ENCODE measurements at regions not wholly inside any gene's neighbourhood (a gene's known extent, or its start where the extent isn't known, plus 50 kb on each side); places are given as distances from the start of the nearest gene placed in this dataset.
"Not testable (repeated sequence)": the region's sequence is repeated elsewhere in the genome, so short reads cannot be mapped to it uniquely, and the experiment has no call there.

- no peak for DNase-seq (ENCODE audit: low read depth)
Measured at GRCh38 chr7:87007038-87007437, 52.4 kb downstream of the ELAPOR2 start.

GRCh38 chr7:87004956-87005355 is 54.5 kb downstream of the ELAPOR2 start:
- no peak for DNase-seq (ENCODE audit: low read depth)

GRCh38 chr7:87003872-87004798 is 55.3 kb downstream of the ELAPOR2 start:
- DNase-seq (ENCODE audit: low read depth) = no peak

- DNase-seq (ENCODE audit: low read depth) = no peak
Measured at GRCh38 chr7:87001214-87001613, 58.2 kb downstream of the ELAPOR2 start.

- DNase-seq (ENCODE audit: low read depth) = no peak
Measured at GRCh38 chr7:87000344-87000743, 59.1 kb downstream of the ELAPOR2 start.

GRCh38 chr7:86999750-87000149 is 59.7 kb downstream of the ELAPOR2 start:
- DNase-seq (ENCODE audit: low read depth) = no peak

GRCh38 chr7:86995814-86996213 is 63.6 kb downstream of the ELAPOR2 start:
- DNase-seq (ENCODE audit: low read depth) = no peak

- no peak for DNase-seq (ENCODE audit: low read depth)
Measured at GRCh38 chr7:86995052-86995725, 64.3 kb downstream of the ELAPOR2 start.

- no peak for DNase-seq (ENCODE audit: low read depth)
Measured at GRCh38 chr7:86991771-86992191, 67.7 kb downstream of the ELAPOR2 start.

GRCh38 chr7:86991093-86991769 is 68.2 kb downstream of the ELAPOR2 start:
- DNase-seq (ENCODE audit: low read depth) = no peak

GRCh38 chr7:86989407-86989806 is 70.0 kb downstream of the ELAPOR2 start:
- no peak for DNase-seq (ENCODE audit: low read depth)

GRCh38 chr7:86987834-86988233 is 71.6 kb downstream of the ELAPOR2 start:
- DNase-seq (ENCODE audit: low read depth) = not testable (repeated sequence)

- DNase-seq (ENCODE audit: low read depth) = not testable (repeated sequence)
Measured at GRCh38 chr7:86987358-86987757, 72.1 kb downstream of the ELAPOR2 start.

GRCh38 chr7:86985342-86985741 is 74.1 kb downstream of the ELAPOR2 start:
- not testable (repeated sequence) for DNase-seq (ENCODE audit: low read depth)

GRCh38 chr7:86983654-86984053 is 75.8 kb downstream of the ELAPOR2 start:
- DNase-seq (ENCODE audit: low read depth) = not testable (repeated sequence)

- not testable (repeated sequence) for DNase-seq (ENCODE audit: low read depth)
Measured at GRCh38 chr7:86981937-86982336, 77.5 kb downstream of the ELAPOR2 start.

- DNase-seq (ENCODE audit: low read depth) = no peak
Measured at GRCh38 chr7:86981127-86981526, 78.3 kb downstream of the ELAPOR2 start.

- no peak for DNase-seq (ENCODE audit: low read depth)
Measured at GRCh38 chr7:86980223-86980622, 79.2 kb downstream of the ELAPOR2 start.

- no peak for DNase-seq (ENCODE audit: low read depth)
Measured at GRCh38 chr7:86978808-86979506, 80.5 kb downstream of the ELAPOR2 start.

GRCh38 chr7:86976958-86977357 is 82.5 kb downstream of the ELAPOR2 start:
- DNase-seq (ENCODE audit: low read depth) = no peak

- no peak for DNase-seq (ENCODE audit: low read depth)
Measured at GRCh38 chr7:86975914-86976313, 83.5 kb downstream of the ELAPOR2 start.

GRCh38 chr7:86975449-86975848 is 84.0 kb downstream of the ELAPOR2 start:
- no peak for DNase-seq (ENCODE audit: low read depth)
